Tibial nerve (tissue), 3 donors: ENCODE measurements at regions not wholly inside any gene's neighbourhood (a gene's known extent, or its start where the extent isn't known, plus 50 kb on each side); places are given as distances from the start of the nearest gene placed in this dataset.

Experiments
- POLR2A ChIP-seq, 2 donors: fragments of 450-650 bp; IDR thresholded peaks; one replicate each; pipeline ENCODE4 v1.6.1; 2017; ENCODE audit warnings: antibody characterized with exemption in 2 of 2, mild to moderate bottlenecking in 2 of 2, moderate library complexity in 2 of 2
- TF ChIP-seq, protein P1 (sequence below), 5 experiments: fragments of 200-600 bp in 3 of 5; fragments of 450-650 bp in 2 of 5; sonication (generic) in 3 of 5; IDR thresholded peaks; one replicate each; pipeline ENCODE4 v1.5.1; 2016 to 2019; ENCODE audit warnings: antibody characterized with exemption in 5 of 5, mild to moderate bottlenecking in 3 of 5, moderate library complexity in 2 of 5

DNA sequence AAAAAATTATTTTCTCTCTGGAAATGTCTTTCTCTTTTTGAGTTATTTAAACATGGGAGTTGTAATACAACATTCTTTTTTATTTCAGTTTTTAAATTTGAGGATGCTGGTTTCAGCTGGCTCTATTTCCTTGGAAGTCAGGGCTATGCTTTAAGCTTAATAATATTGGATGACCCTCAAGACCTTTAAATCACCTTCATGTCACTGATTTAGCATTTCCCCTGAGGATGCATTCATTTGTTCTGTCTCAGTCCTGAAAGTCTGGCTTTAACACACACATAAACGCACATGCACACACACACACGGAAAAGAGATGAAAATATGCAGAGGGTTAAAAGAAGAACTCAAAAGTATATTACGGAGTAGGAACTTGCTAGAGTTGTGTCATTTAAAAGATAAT lies 260.5 kb downstream of the PTBP2 start:
- no peak for TF ChIP-seq POLR2A (IDR thresholded peaks at IDR 0.05)
- TF ChIP-seq, protein P1, sequence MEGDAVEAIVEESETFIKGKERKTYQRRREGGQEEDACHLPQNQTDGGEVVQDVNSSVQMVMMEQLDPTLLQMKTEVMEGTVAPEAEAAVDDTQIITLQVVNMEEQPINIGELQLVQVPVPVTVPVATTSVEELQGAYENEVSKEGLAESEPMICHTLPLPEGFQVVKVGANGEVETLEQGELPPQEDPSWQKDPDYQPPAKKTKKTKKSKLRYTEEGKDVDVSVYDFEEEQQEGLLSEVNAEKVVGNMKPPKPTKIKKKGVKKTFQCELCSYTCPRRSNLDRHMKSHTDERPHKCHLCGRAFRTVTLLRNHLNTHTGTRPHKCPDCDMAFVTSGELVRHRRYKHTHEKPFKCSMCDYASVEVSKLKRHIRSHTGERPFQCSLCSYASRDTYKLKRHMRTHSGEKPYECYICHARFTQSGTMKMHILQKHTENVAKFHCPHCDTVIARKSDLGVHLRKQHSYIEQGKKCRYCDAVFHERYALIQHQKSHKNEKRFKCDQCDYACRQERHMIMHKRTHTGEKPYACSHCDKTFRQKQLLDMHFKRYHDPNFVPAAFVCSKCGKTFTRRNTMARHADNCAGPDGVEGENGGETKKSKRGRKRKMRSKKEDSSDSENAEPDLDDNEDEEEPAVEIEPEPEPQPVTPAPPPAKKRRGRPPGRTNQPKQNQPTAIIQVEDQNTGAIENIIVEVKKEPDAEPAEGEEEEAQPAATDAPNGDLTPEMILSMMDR (IDR thresholded peaks at IDR 0.05), result no peak
